ENCODE measurements at regions not wholly inside any gene's neighbourhood (a gene's known extent, or its start where the extent isn't known, plus 50 kb on each side); places are given as distances from the start of the nearest gene placed in this dataset.
"Not testable (repeated sequence)": the region's sequence is repeated elsewhere in the genome, so short reads cannot be mapped to it uniquely, and the experiment has no call there.

DNA sequence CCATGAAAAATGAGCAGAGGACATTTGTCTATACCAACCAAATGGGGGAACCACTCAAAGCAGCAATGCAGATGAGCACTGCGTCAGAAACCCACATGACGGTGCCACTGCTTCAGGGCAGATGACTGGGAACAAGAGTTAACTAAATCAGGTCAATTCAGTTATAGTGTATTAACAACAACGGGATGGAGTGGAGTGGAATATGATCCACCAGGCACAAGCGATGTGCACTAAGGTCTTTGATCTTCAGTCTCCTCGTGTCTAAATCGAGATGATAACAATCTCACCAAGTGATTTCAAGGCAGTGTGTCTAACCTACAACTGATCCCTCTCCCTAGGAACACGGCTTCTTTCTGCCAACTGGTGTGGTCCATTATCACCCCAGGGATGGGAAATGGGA lies 269.0 kb downstream of the RAD51AP2 start:
- DNase-seq, result no peak

DNA sequence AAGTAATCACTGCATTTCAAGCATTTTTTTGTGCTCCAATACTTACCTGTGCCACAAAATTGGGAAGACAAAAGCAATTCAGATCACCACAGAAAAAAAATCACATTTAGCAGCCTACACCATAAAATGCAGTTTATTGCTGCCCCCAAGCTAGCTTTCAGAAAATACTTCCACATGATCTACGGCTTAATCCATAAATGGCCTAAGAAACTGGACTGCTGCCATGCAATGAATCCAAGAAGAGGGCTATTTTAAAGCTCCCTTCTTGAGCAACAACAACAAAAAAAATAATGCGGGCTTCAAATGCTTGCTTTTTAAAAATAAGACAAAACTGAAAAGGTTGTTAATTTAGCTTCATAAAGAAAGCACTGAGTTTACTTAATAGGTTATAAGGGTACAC lies 272.3 kb downstream of the RAD51AP2 start:
- DNase-seq, result no peak

DNA sequence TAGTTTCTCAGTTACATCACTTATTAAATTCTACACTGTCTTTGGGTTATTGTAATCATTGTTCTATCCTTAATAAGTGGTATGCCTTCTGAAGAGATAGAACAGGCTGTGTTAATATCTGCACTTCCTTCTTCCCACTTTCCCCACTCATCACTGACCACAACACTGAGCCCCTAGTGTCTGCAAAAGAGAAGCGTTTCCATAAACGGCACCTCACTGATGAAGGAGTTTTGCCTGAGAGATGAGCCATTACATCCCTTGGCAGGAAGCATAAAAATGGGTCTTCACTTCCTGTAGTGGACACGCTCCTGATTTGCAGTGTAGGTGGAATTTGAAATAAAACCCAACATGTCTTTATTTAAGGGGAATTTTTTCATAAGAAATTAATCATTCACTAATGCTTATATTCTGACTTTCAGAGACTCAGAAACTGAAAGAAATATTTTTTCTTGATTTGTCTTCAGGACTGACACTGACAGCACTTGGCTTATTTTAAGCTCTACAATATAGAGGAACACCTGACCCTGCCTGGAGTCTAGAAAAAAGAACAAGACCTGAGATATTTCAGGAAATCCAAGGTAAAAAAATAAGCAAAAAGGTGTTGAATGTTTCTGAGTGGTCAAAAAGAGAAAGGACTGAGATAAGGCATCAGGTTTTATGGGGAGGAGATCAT lies 275.3 kb downstream of the RAD51AP2 start:
- DNase-seq, result no peak

DNA sequence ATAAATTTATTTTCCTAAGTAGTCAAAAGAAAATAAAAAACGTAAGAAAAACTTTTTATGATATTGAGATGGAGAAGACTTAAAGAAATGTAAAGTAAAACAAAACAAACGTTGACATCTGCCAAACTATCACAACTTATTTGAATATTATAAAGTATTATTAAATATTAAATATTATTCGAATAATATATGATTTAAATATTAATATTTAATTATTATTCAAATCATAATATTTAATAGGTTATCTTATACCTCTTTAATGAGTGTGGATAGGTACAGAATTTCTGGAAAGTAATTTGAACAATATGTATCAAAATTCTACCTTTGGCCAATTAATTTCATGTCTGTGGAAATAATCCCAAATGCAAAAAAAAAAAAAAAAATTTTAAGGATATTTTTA lies 278.7 kb downstream of the RAD51AP2 start:
- no peak for DNase-seq

- DNase-seq, result no peak
Measured at GRCh38 chr2:17235167-17235566, 283.1 kb downstream of the RAD51AP2 start.

GRCh38 chr2:17232776-17233556 lies 285.3 kb downstream of the RAD51AP2 start:
- no peak for DNase-seq

DNA sequence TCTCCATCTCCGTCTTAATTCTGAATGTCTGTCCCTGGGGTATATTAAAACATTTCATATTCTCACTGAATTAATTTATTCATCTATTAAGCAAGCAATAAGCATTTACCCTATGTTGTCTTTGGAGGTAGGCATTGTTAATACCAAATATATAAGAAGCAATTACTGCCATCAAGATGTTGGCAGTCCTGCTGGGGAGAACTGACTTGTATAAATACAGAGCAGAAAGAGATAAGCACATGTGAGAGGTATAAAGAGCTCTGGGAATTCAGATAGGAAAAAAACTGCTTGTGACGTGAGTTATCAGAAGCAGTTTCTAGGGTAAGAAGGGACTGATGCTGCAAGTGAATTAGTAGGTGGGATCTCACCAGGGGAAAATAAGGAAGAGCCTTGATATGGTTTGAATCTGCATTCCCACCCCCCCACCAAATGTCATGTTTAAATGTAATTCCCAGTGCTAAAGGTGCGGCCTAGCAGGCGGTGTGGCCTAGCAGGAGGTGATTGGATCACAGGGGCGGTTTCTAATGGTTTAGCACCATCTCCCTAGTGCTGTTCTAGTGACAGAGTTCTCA lies 286.8 kb downstream of the RAD51AP2 start:
- DNase-seq, result no peak

GRCh38 chr2:17229414-17229813 lies 288.8 kb downstream of the RAD51AP2 start:
- DNase-seq, result no peak

GRCh38 chr2:17228461-17228860 lies 289.8 kb downstream of the RAD51AP2 start:
- DNase-seq, result no peak

- DNase-seq, result no peak
Measured at GRCh38 chr2:17227856-17228255, 290.4 kb downstream of the RAD51AP2 start.

GRCh38 chr2:17226941-17227490 lies 291.2 kb downstream of the RAD51AP2 start:
- no peak for DNase-seq

GRCh38 chr2:17223211-17223610 lies 295.0 kb downstream of the RAD51AP2 start:
- DNase-seq, result no peak

DNA sequence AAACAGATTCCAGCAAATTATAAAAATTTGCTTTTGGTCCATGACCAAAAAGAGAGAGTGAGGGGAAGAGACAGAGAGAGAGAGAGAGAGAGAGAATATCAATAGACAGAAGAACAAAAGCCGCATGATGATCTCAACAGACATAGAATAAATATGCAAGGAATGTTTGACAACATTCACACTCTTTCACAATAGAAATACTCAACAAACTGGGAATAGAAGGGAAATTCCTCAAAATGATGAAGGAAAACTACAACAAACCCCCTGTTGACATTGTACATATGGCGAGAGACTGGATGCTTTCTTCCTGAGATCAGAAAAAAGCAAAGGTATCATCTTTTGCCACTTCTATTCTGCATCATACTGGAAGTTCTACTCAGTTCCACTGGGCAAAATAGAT lies 309.7 kb downstream of the RAD51AP2 start:
- DNase-seq, result no peak

- no peak for DNase-seq
Measured at GRCh38 chr2:17206771-17207170, 311.5 kb downstream of the RAD51AP2 start.

- not testable (repeated sequence) for DNase-seq
Measured at GRCh38 chr2:17204214-17204613, 314.0 kb downstream of the RAD51AP2 start.

GRCh38 chr2:17202628-17203027 lies 315.6 kb downstream of the RAD51AP2 start:
- DNase-seq, result not testable (repeated sequence)

DNA sequence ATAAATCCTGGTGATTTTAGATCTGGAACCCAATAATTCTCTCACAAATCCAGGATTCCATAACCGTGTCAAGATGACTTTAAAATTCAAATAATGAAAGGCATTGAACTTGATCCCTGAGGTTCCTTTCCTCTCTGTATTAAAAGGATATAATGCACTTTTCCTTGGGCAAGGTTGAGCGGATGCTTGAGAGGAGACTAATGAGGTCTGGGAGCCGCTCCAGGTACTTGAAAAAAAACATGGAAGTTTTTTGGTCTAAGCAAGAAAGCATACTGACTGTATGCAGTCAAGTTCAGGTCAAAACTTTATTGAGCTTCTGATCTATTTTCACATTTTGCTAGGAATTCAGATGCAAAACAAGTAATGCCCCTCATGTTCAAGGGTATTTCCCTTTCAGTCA lies 318.5 kb downstream of the RAD51AP2 start:
- no peak for DNase-seq

- DNase-seq, result no peak
Measured at GRCh38 chr2:17196380-17196779, 321.9 kb downstream of the RAD51AP2 start.

DNA sequence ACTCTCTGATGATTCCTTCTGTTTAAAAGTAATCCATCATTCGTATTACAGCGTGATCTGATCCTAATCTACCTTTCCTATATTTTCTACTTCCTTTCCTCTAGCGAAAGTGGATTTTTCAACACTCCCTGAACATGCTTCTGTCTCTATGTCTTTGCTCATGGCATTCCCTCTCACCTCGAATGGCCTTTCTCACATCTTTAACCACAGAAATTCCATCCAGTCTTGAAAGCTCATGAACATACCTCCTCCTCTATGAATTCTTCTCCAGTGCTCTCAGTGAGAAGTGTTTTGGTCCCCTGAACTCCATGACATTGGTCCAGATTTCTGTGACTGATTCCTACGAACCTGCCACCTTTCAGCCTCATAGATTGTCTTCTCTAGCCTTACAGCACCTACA lies 323.2 kb downstream of the RAD51AP2 start:
- no peak for DNase-seq

GRCh38 chr2:17194083-17194482 lies 324.2 kb downstream of the RAD51AP2 start:
- DNase-seq, result no peak

GRCh38 chr2:17193433-17193890 lies 324.8 kb downstream of the RAD51AP2 start:
- not testable (repeated sequence) for DNase-seq

GRCh38 chr2:17191223-17191622 lies 327.0 kb downstream of the RAD51AP2 start:
- no peak for DNase-seq

DNA sequence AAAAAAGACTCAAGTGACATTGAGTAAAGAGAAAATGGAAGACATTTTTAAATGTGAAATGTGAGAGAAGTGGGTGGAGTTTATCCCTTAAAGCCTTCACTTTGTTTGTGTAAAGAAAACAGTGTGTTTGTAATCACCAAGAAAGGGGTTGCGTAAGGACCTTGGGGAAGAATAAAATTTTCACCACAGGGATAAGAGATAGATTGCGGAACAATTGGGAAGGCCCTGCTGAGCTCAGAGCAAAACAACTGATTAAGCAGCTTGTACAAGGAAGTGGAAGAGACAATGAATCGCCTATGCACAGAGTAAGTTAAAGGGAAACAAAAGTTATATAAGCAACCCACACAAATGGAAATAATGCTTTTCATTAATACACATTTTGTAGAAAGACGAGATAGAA lies 327.7 kb downstream of the RAD51AP2 start:
- no peak for DNase-seq

DNA sequence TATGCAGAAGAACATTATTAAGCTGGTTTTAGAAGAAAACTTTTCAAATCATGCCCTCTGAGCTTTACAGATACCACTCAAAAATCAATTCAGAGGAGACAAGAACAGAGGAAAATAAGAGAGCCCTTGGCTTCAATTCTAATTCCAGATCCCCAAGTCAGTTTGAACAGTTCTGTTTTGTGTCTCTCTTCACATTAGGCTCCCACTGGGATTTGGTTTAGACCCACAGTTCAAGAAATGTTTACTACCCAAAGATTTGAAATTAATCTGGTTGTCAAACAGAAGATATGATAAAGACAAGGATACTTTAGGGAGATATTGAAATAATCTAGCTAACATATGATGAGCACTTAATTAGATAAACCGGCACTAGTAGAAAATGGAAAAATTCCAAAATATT lies 329.5 kb downstream of the RAD51AP2 start:
- DNase-seq, result no peak

Measured in stimulated activated CD4-positive, alpha-beta T cell treated with anti-CD3 and anti-CD28 coated beads, Interleukin-4, amount 100 ng/mL, for 1 hour (primary cell).